Vagina (tissue), 2 donors: ENCODE measurements at regions not wholly inside any gene's neighbourhood (a gene's known extent, or its start where the extent isn't known, plus 50 kb on each side); places are given as distances from the start of the nearest gene placed in this dataset.

ENCODE experiments used
- DNase-seq, 2 donors: peaks; one replicate each; pipeline ENCODE4 v3.0.0-alpha.2; 2017; ENCODE audit errors: extremely low spot score in 2 of 2
- H3K27ac ChIP-seq: fragments of 200-600 bp; sonication (generic); one replicate; pipeline ENCODE4 v1.5.1; 2019
- H3K27me3 ChIP-seq: fragments of 200-600 bp; sonication (generic); one replicate; pipeline ENCODE4 v1.5.1; 2019
- H3K36me3 ChIP-seq, 2 donors: fragments of 200-600 bp; sonication (generic); one replicate each; pipeline ENCODE4 v1.5.1; 2017 to 2019
- H3K4me1 ChIP-seq: fragments of 200-600 bp; sonication (generic); one replicate; pipeline ENCODE4 v1.5.1; 2019
- H3K4me3 ChIP-seq, 2 donors: fragments of 200-600 bp; sonication (generic); 1 replicate in 1 of 2; 2 replicates in 1 of 2; pipeline ENCODE4 v1.5.1; 2016 to 2019
- H3K9me3 ChIP-seq: fragments of 200-600 bp; sonication (generic); one replicate; pipeline ENCODE4 v1.5.1; 2019
- CTCF ChIP-seq, 3 experiments: fragments of 450-650 bp in 2 of 3; fragments of 200-600 bp in 1 of 3; sonication (generic) in 1 of 3; IDR thresholded peaks; one replicate each; pipeline ENCODE4 v1.5.1; 2017 to 2019; ENCODE audit warnings: antibody characterized with exemption in 3 of 3, mild to moderate bottlenecking in 2 of 3, moderate library complexity in 2 of 3
- POLR2A ChIP-seq, 2 donors: fragments of 450-650 bp; IDR thresholded peaks; one replicate each; pipeline ENCODE4 v1.6.1; 2017; ENCODE audit warnings: antibody characterized with exemption in 2 of 2, mild to moderate bottlenecking in 2 of 2, moderate library complexity in 2 of 2
- POLR2AphosphoS5 ChIP-seq, 2 donors: sonication (generic); formaldehyde crosslinking; IDR thresholded peaks; one replicate each; pipeline ENCODE4 v1.9.0; 2017; ENCODE audit warnings: antibody characterized with exemption in 2 of 2, mild to moderate bottlenecking in 2 of 2, low read depth in 1 of 2; ENCODE audit not compliant: insufficient read depth in 1 of 2
- intact Hi-C: fragments of 100-400 bp; cut with DNase I; formaldehyde crosslinking; loops from one replicate; pipeline ENCODE4 v1.15.1; 2023

GRCh38 chr12:115864396-115864795, 413.1 kb downstream of the MED13L start:
- Histone ChIP-seq H3K36me3 (no peaks in the 10 kb centered on the region), H3K27me3 (no peaks in the 10 kb centered on the region), H3K4me1 (peaks cover 6% of the 10 kb centered on the region), H3K27ac (no peak overlapping the region), H3K9me3 (no peaks in the 10 kb centered on the region), H3K4me3 (no peak overlapping the region)
- intact Hi-C loops: no loop called here
- TF ChIP-seq POLR2AphosphoS5 (IDR thresholded peaks at IDR 0.05; ENCODE audit: insufficient read depth in 1 of 2, low read depth in 1 of 2) (no peak), CTCF (IDR thresholded peaks at IDR 0.05) (no peak), POLR2A (IDR thresholded peaks at IDR 0.05) (no peak)
- DNase-seq: no peak

GRCh38 chr12:115860619-115861018, 416.9 kb downstream of the MED13L start:
- H3K4me3 ChIP-seq: no peak overlapping the region
- DNase-seq: no peak
- peaks cover 6% of the 10 kb centered on the region for H3K4me1 ChIP-seq
- intact Hi-C loops: no loop called here
- no peak for TF ChIP-seq CTCF (IDR thresholded peaks at IDR 0.05)
- TF ChIP-seq POLR2AphosphoS5 (IDR thresholded peaks at IDR 0.05; ENCODE audit: insufficient read depth in 1 of 2, low read depth in 1 of 2): no peak
- no peak for TF ChIP-seq POLR2A (IDR thresholded peaks at IDR 0.05)
- H3K9me3 ChIP-seq: no peaks in the 10 kb centered on the region
- no peaks in the 10 kb centered on the region for H3K27me3 ChIP-seq
- no peaks in the 10 kb centered on the region for H3K36me3 ChIP-seq
- no peak overlapping the region for H3K27ac ChIP-seq

GRCh38 chr12:115859231-115859630, 418.3 kb downstream of the MED13L start:
- Histone ChIP-seq H3K36me3 (no peaks in the 10 kb centered on the region), H3K27ac (no peak overlapping the region), H3K4me1 (no peaks in the 10 kb centered on the region), H3K27me3 (no peaks in the 10 kb centered on the region), H3K9me3 (no peaks in the 10 kb centered on the region), H3K4me3 (no peak overlapping the region)
- DNase-seq: no peak
- TF ChIP-seq POLR2A (IDR thresholded peaks at IDR 0.05) (no peak), CTCF (IDR thresholded peaks at IDR 0.05) (no peak), POLR2AphosphoS5 (IDR thresholded peaks at IDR 0.05; ENCODE audit: insufficient read depth in 1 of 2, low read depth in 1 of 2) (no peak)
- intact Hi-C loops: no loop called here

- Histone ChIP-seq H3K27ac (no peak overlapping the region), H3K27me3 (no peaks in the 10 kb centered on the region), H3K4me3 (no peak overlapping the region), H3K4me1 (no peaks in the 10 kb centered on the region), H3K36me3 (no peaks in the 10 kb centered on the region), H3K9me3 (no peaks in the 10 kb centered on the region)
- DNase-seq: no peak
- TF ChIP-seq POLR2A (IDR thresholded peaks at IDR 0.05) (no peak), CTCF (IDR thresholded peaks at IDR 0.05) (no peak), POLR2AphosphoS5 (IDR thresholded peaks at IDR 0.05; ENCODE audit: insufficient read depth in 1 of 2, low read depth in 1 of 2) (no peak)
- intact Hi-C loops: no loop called here
These were observed 419.6 kb downstream of the MED13L start for GRCh38 chr12:115857923-115858322.

GRCh38 chr12:115857160-115857920, 420.2 kb downstream of the MED13L start:
- Histone ChIP-seq H3K27ac (no peak overlapping the region), H3K36me3 (no peaks in the 10 kb centered on the region), H3K4me1 (no peaks in the 10 kb centered on the region), H3K27me3 (no peaks in the 10 kb centered on the region), H3K4me3 (no peak overlapping the region), H3K9me3 (no peaks in the 10 kb centered on the region)
- intact Hi-C loops: no loop called here
- DNase-seq: no peak
- TF ChIP-seq POLR2AphosphoS5 (IDR thresholded peaks at IDR 0.05; ENCODE audit: insufficient read depth in 1 of 2, low read depth in 1 of 2) (no peak), POLR2A (IDR thresholded peaks at IDR 0.05) (no peak), CTCF (IDR thresholded peaks at IDR 0.05) (no peak)
